GM19397 (cell line): ENCODE measurements at regions not wholly inside any gene's neighbourhood (a gene's known extent, or its start where the extent isn't known, plus 50 kb on each side); places are given as distances from the start of the nearest gene placed in this dataset.

Source experiments
- ATAC-seq: cut with Tn5 transposase; IDR thresholded peaks from one replicate; pipeline ENCODE4 v1.9.1; 2021; ENCODE audit warnings: mild to moderate bottlenecking, moderate library complexity; ENCODE audit not compliant: unreplicated experiment

GRCh38 chr14:97246648-97247047, 449.5 kb downstream of the VRK1 start:
- ATAC-seq, result no peak

GRCh38 chr14:97248973-97249372, 451.8 kb downstream of the VRK1 start:
- ATAC-seq, result no peak

- ATAC-seq, result no peak
Observed at GRCh38 chr14:97250931-97251330, 453.7 kb downstream of the VRK1 start.

GRCh38 chr14:97251491-97252155, 454.4 kb downstream of the VRK1 start:
- ATAC-seq, result no peak

GRCh38 chr14:97253756-97254155, 456.6 kb downstream of the VRK1 start:
- ATAC-seq, result no peak

GRCh38 chr14:97262336-97262735, 465.2 kb downstream of the VRK1 start:
- ATAC-seq, result no peak

- no peak for ATAC-seq
Observed at GRCh38 chr14:97264516-97265230, 467.5 kb downstream of the VRK1 start.

GRCh38 chr14:97266653-97267052, 469.5 kb downstream of the VRK1 start:
- no peak for ATAC-seq

- no peak for ATAC-seq
Observed at GRCh38 chr14:97267509-97267908, 470.3 kb downstream of the VRK1 start.

- ATAC-seq, result no peak
Observed at GRCh38 chr14:97268097-97268496, 470.9 kb downstream of the VRK1 start.

GRCh38 chr14:97270308-97270707, 473.1 kb downstream of the VRK1 start:
- ATAC-seq, result no peak

GRCh38 chr14:97271451-97271960, 474.3 kb downstream of the VRK1 start:
- ATAC-seq, result no peak

- no peak for ATAC-seq
Observed at GRCh38 chr14:97273540-97273939, 476.4 kb downstream of the VRK1 start.

- ATAC-seq, result no peak
Observed at GRCh38 chr14:97274626-97275025, 477.4 kb downstream of the VRK1 start.

- no peak for ATAC-seq
Observed at GRCh38 chr14:97275276-97275675, 478.1 kb downstream of the VRK1 start.

- ATAC-seq, result no peak
Observed at GRCh38 chr14:97276573-97276972, 479.4 kb downstream of the VRK1 start.

- ATAC-seq, result no peak
Observed at GRCh38 chr14:97277711-97278110, 480.5 kb downstream of the VRK1 start.

- no peak for ATAC-seq
Observed at GRCh38 chr14:97280526-97280925, 483.3 kb downstream of the VRK1 start.

- ATAC-seq, result no peak
Observed at GRCh38 chr14:97281741-97282140, 484.6 kb downstream of the VRK1 start.

- ATAC-seq, result no peak
Observed at GRCh38 chr14:97282210-97283004, 485.2 kb downstream of the VRK1 start.

- ATAC-seq, result no peak
Observed at GRCh38 chr14:97283005-97283403, 485.8 kb downstream of the VRK1 start.

- ATAC-seq, result no peak
Observed at GRCh38 chr14:97283426-97283825, 486.2 kb downstream of the VRK1 start.
